Mucosa of rectum (tissue), 2 donors: ENCODE measurements at regions not wholly inside any gene's neighbourhood (a gene's known extent, or its start where the extent isn't known, plus 50 kb on each side); places are given as distances from the start of the nearest gene placed in this dataset.
A peak's percentile ranks its signal among the peaks of the same experiment; 100 is the strongest.

Experiments
- H3K27ac ChIP-seq, 2 donors: one replicate each; pipeline ENCODE4 v1.7.0; 2013; ENCODE audit warnings: inconsistent platforms in 2 of 2, low read depth in 2 of 2, low read length in 2 of 2
- H3K27me3 ChIP-seq, 2 donors: one replicate each; pipeline ENCODE4 v1.7.0; 2013; ENCODE audit warnings: low read length in 2 of 2; ENCODE audit not compliant: control insufficient read depth in 2 of 2, insufficient read depth in 2 of 2
- H3K36me3 ChIP-seq, 2 donors: one replicate each; pipeline ENCODE4 v1.7.0; 2013; ENCODE audit warnings: low read length in 2 of 2; ENCODE audit not compliant: control insufficient read depth in 2 of 2, insufficient read depth in 2 of 2
- H3K4me1 ChIP-seq, 2 donors: one replicate each; pipeline ENCODE4 v1.7.0; 2013; ENCODE audit warnings: low read length in 2 of 2, mild to moderate bottlenecking in 1 of 2; ENCODE audit not compliant: control insufficient read depth in 2 of 2, insufficient read depth in 2 of 2
- H3K4me3 ChIP-seq, 2 donors: one replicate each; pipeline ENCODE4 v1.7.0; 2013; ENCODE audit warnings: low read length in 2 of 2
- H3K9ac ChIP-seq, 2 donors: one replicate each; pipeline ENCODE4 v1.7.0; 2013; ENCODE audit warnings: low read length in 2 of 2, low read depth in 1 of 2, mild to moderate bottlenecking in 1 of 2
- H3K9me3 ChIP-seq, 2 donors: one replicate each; pipeline ENCODE4 v1.7.0; 2013; ENCODE audit warnings: low read length in 2 of 2; ENCODE audit not compliant: control insufficient read depth in 2 of 2
- donor health status: healthy.
- donor health status: Normal muscosa, but diverticular disease.

- no peaks in the 10 kb centered on the region for H3K36me3 ChIP-seq
- no peaks in the 10 kb centered on the region for H3K27me3 ChIP-seq
- no peak overlapping the region for H3K27ac ChIP-seq
- no peaks in the 10 kb centered on the region for H3K4me1 ChIP-seq
- H3K9ac ChIP-seq: no peak overlapping the region
- no peaks in the 10 kb centered on the region for H3K9me3 ChIP-seq
- no peak overlapping the region for H3K4me3 ChIP-seq
Observed at GRCh38 chr6:151749341-151749740, 58.1 kb upstream of the ESR1 start.

- no peaks in the 10 kb centered on the region for H3K4me1 ChIP-seq
- no peak overlapping the region for H3K4me3 ChIP-seq
- no peaks in the 10 kb centered on the region for H3K9me3 ChIP-seq
- H3K36me3 ChIP-seq: no peaks in the 10 kb centered on the region
- no peak overlapping the region for H3K27ac ChIP-seq
- H3K9ac ChIP-seq: no peak overlapping the region
- no peaks in the 10 kb centered on the region for H3K27me3 ChIP-seq
Observed at GRCh38 chr6:151753581-151753980, 53.9 kb upstream of the ESR1 start.

GRCh38 chr6:151757506-151757955, 50.0 kb upstream of the ESR1 start:
- Histone ChIP-seq H3K9ac (no peak overlapping the region), H3K4me1 (no peaks in the 10 kb centered on the region), H3K9me3 (no peaks in the 10 kb centered on the region), H3K27ac (peak overlapping the region; percentile 10 to 33), H3K36me3 (no peaks in the 10 kb centered on the region), H3K27me3 (no peaks in the 10 kb centered on the region), H3K4me3 (no peak overlapping the region)
